Spleen (tissue), 11 donors: ENCODE measurements at regions not wholly inside any gene's neighbourhood (a gene's known extent, or its start where the extent isn't known, plus 50 kb on each side); places are given as distances from the start of the nearest gene placed in this dataset.

Source experiments
- DNase-seq: peaks from one replicate; pipeline ENCODE4 v3.0.0-alpha.2; 2020
- H3K27ac ChIP-seq, 8 donors: fragments of 200-600 bp; sonication (generic) in 7 of 8; 1 replicate in 4 of 8; 2 replicates in 4 of 8; pipeline versions ENCODE4 v1.5.0 to v1.8.0; 2016 to 2021; ENCODE audit warnings: inconsistent platforms in 4 of 8, mild to moderate bottlenecking in 4 of 8, moderate library complexity in 1 of 8
- H3K27me3 ChIP-seq, 7 donors: fragments of 200-600 bp; sonication (generic) in 6 of 7; replicated peaks in 1 of 7; 1 replicate in 4 of 7; 2 replicates in 3 of 7; pipeline versions ENCODE4 v1.5.0 to v1.8.0; 2016 to 2021; ENCODE audit warnings: inconsistent platforms in 3 of 7, mild to moderate bottlenecking in 1 of 7
- H3K36me3 ChIP-seq, 6 donors: fragments of 200-600 bp; sonication (generic) in 5 of 6; 1 replicate in 4 of 6; 2 replicates in 2 of 6; pipeline versions ENCODE4 v1.5.0 to v1.8.0; 2016 to 2021; ENCODE audit warnings: inconsistent platforms in 2 of 6
- H3K4me1 ChIP-seq, 6 donors: fragments of 200-600 bp; sonication (generic) in 5 of 6; 1 replicate in 3 of 6; 2 replicates in 3 of 6; pipeline versions ENCODE4 v1.5.0 to v1.8.0; 2016 to 2021; ENCODE audit warnings: inconsistent platforms in 3 of 6
- H3K4me3 ChIP-seq, 8 donors: fragments of 200-600 bp; sonication (generic) in 7 of 8; 1 replicate in 4 of 8; 2 replicates in 4 of 8; pipeline versions ENCODE4 v1.5.0 to v1.8.0; 2016 to 2021; ENCODE audit warnings: inconsistent platforms in 4 of 8, mild to moderate bottlenecking in 4 of 8, moderate library complexity in 2 of 8
- H3K9me3 ChIP-seq, 8 donors: fragments of 200-600 bp; sonication (generic) in 7 of 8; 1 replicate in 4 of 8; 2 replicates in 4 of 8; pipeline versions ENCODE4 v1.5.0 to v1.8.0; 2016 to 2021; ENCODE audit warnings: inconsistent platforms in 4 of 8
- POLR2A ChIP-seq, 3 donors: fragments of 450-650 bp; IDR thresholded peaks; one replicate each; pipeline ENCODE4 v1.5.1; 2017; ENCODE audit warnings: antibody characterized with exemption in 3 of 3, mild to moderate bottlenecking in 1 of 3
- POLR2AphosphoS5 ChIP-seq, 3 donors: sonication (generic); formaldehyde crosslinking; IDR thresholded peaks; one replicate each; pipeline ENCODE4 v1.5.1; 2017; ENCODE audit warnings: antibody characterized with exemption in 3 of 3
- whole genome bisulfite sequencing, 5 donors: extraction: QIAGEN DNeasy Blood & Tissue Kit in 3 of 5; methylation state at CpG; one replicate each; pipeline versions ENCODE4 v1.1.5 to v1.1.7; 2013 to 2018; 5-methylcytosine and 5-hydroxymethylcytosine counted together
- intact Hi-C: fragments of 100-400 bp; cut with DNase I; formaldehyde crosslinking; loops from one replicate; pipeline ENCODE4 v1.15.0; 2023; ENCODE audit warnings: low total_unique reads
- TF ChIP-seq, protein P1 (sequence below), 11 experiments: fragments of 200-600 bp in 7 of 11; fragments of 450-650 bp in 4 of 11; sonication (generic) in 4 of 11; IDR thresholded peaks in 8 of 11; conservative IDR thresholded peaks in 3 of 11; 1 replicate in 7 of 11; 2 replicates in 4 of 11; pipeline versions ENCODE4 v1.4.0 to v1.8.0; 2016 to 2021; ENCODE audit warnings: antibody characterized with exemption in 11 of 11, inconsistent platforms in 4 of 11, mild to moderate bottlenecking in 1 of 11
- donor health status: healthy with polysubstance abuse.
- donor health status: DM: no; HTN: no; CAD: no; lungs with moderate emphysema.
- donor health status: DM: no; HTN: no; CAD: no.
- donor health status: Bipolar disorder and iron deficiency.
- donor health status: healthy.
- donor health status: DM: no; HTN: no; CAD: no.
- donor health status: DM: yes; HTN: yes; CAD: no.

DNA sequence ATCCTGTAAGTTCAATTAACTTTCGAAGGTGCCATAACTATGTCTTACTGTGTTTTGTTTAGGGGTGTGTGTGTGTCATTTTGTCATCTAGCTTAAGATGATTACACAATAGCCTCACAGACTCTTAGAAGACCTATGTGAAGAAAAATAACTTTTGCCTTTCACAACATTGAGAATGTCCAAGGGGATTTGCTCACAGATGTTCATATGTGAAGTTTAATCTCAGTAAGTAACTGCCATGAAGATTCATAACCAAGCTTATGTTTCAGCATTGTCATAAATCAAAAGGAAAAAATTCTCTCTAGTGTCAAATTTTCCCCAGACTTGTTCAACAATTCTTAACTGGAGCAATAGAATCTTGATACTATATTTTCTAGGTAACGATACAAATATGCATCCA lies 226.1 kb upstream of the PRKD1 start:
- Histone ChIP-seq H3K4me3 (no peak overlapping the region), H3K36me3 (no peaks in the 10 kb centered on the region), H3K4me1 (no peaks in the 10 kb centered on the region), H3K27ac (no peak overlapping the region), H3K27me3 (no peaks in the 10 kb centered on the region), H3K9me3 (peaks cover 0 to 11% (median 0%) of the 10 kb centered on the region in 8 donors)
- intact Hi-C loops = no loop called here
- no peak for TF ChIP-seq POLR2AphosphoS5 (IDR thresholded peaks at IDR 0.05)
- no peak for DNase-seq
- 87 to 94% (median 90%) methylated on average over 2 of the region's 2 CpGs for WGBS, 5 donors

DNA sequence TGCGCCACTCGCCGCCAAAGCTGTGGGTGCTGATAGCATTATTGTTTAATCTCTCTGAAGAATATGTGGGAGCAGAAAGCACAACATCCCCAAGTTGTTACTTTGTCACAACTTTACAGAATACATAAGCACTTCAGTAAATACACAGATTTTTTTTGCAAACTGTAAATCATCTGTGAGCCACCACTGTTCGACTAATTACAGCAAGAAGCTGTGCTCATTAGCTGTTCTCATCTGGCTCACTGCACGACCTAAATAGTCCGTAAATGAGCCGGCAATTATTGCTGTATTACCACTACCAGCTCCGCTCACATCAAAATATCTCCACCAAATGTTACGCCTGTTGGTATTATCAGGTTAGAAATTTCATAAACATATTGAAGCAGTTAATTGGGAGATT lies 228.9 kb upstream of the PRKD1 start:
- no peak for DNase-seq
- WGBS, 5 donors = 86 to 89% (median 88%) methylated on average over 9 of the region's 9 CpGs
- TF ChIP-seq POLR2AphosphoS5 (IDR thresholded peaks at IDR 0.05) (no peak), POLR2A (IDR thresholded peaks at IDR 0.05) (no peak)
- TF ChIP-seq, protein P1, sequence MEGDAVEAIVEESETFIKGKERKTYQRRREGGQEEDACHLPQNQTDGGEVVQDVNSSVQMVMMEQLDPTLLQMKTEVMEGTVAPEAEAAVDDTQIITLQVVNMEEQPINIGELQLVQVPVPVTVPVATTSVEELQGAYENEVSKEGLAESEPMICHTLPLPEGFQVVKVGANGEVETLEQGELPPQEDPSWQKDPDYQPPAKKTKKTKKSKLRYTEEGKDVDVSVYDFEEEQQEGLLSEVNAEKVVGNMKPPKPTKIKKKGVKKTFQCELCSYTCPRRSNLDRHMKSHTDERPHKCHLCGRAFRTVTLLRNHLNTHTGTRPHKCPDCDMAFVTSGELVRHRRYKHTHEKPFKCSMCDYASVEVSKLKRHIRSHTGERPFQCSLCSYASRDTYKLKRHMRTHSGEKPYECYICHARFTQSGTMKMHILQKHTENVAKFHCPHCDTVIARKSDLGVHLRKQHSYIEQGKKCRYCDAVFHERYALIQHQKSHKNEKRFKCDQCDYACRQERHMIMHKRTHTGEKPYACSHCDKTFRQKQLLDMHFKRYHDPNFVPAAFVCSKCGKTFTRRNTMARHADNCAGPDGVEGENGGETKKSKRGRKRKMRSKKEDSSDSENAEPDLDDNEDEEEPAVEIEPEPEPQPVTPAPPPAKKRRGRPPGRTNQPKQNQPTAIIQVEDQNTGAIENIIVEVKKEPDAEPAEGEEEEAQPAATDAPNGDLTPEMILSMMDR (IDR thresholded peaks at IDR 0.05 in 8 of 11, conservative IDR thresholded peaks at IDR 0.05 in 3 of 11) = no peak
- H3K9me3 ChIP-seq = no peaks in the 10 kb centered on the region
- H3K27ac ChIP-seq = no peak overlapping the region
- no peaks in the 10 kb centered on the region for H3K4me1 ChIP-seq
- H3K36me3 ChIP-seq = no peaks in the 10 kb centered on the region
- intact Hi-C loops = no loop called here
- no peak overlapping the region for H3K4me3 ChIP-seq
- H3K27me3 ChIP-seq = no peaks in the 10 kb centered on the region

DNA sequence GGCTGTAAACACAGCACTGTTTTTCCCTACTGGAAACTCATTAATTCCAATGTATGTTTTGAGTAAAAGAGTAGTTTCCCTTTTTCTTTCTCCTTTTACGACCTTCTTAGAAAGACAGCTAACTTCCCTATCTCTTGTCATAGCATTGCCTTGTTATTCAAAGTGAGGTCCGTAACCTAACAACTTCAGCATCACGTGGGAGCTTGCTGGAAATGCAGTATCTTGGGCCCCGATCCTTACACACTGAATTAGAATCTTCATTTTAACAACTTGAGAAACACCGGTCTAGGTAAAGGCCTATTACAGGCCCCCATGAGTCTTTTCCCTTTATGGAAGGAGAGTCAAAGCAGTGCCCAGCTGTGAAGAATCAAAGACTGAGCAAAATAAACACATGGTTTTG lies 230.7 kb upstream of the PRKD1 start:
- Histone ChIP-seq H3K27ac (no peak overlapping the region), H3K27me3 (no peaks in the 10 kb centered on the region), H3K4me1 (no peaks in the 10 kb centered on the region), H3K9me3 (no peaks in the 10 kb centered on the region), H3K4me3 (no peak overlapping the region), H3K36me3 (no peaks in the 10 kb centered on the region)
- WGBS, 5 donors = 55 to 62% (median 60%) methylated on average over 5 of the region's 5 CpGs
- TF ChIP-seq POLR2A (IDR thresholded peaks at IDR 0.05) (no peak), POLR2AphosphoS5 (IDR thresholded peaks at IDR 0.05) (no peak)
- TF ChIP-seq, protein P1 (IDR thresholded peaks at IDR 0.05 in 8 of 11, conservative IDR thresholded peaks at IDR 0.05 in 3 of 11) = no peak
- DNase-seq = no peak
- intact Hi-C loops = no loop called here

DNA sequence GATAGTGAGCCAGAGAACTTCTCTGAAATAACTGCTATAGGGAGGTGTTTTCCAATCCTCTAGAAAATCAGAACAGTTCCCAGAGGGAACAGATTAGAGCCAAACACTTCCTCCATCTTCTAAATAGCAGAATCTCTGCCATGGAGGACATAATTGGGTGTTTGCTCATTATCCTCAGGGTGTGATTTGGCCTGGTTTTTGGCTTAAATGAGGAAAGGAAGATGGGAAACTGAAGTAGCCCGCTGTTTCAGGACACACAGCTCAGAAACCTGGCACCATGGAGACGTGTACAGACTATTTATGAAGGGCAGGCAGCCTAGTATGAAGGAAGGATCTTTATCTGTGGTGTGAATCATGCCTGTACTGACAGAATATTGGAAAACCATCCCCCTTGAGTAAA lies 231.7 kb upstream of the PRKD1 start:
- intact Hi-C loops = no loop called here
- no peaks in the 10 kb centered on the region for H3K9me3 ChIP-seq
- H3K36me3 ChIP-seq = no peaks in the 10 kb centered on the region
- no peak for DNase-seq
- no peaks in the 10 kb centered on the region for H3K27me3 ChIP-seq
- no peak overlapping the region for H3K4me3 ChIP-seq
- WGBS, 5 donors = 50 to 69% (median 63%) methylated on average over 2 of the region's 2 CpGs
- H3K27ac ChIP-seq = no peak overlapping the region
- H3K4me1 ChIP-seq = no peaks in the 10 kb centered on the region
- no peak for TF ChIP-seq POLR2A (IDR thresholded peaks at IDR 0.05)
- TF ChIP-seq, protein P1 (IDR thresholded peaks at IDR 0.05 in 8 of 11, conservative IDR thresholded peaks at IDR 0.05 in 3 of 11) = no peak
- no peak for TF ChIP-seq POLR2AphosphoS5 (IDR thresholded peaks at IDR 0.05)

DNA sequence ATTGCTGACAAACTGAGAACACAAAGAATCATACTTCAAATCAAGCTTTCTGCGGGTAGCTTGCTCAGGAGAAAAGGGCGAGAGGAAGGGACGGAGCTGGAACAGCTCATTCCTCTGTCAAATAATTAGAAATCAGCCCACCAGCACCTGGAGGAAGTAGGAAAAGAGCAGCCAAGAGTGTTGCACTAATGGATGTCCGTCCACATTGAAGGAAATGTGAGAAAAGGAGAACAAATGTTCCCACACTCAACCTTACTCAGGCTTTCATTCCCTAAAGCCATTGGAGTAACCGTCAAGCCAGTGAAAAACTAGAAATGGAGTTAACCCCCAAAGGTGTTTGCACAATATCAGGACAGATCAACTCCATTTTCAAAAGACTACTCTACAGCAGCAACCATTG lies 233.0 kb upstream of the PRKD1 start:
- H3K9me3 ChIP-seq = no peaks in the 10 kb centered on the region
- no peaks in the 10 kb centered on the region for H3K36me3 ChIP-seq
- no peaks in the 10 kb centered on the region for H3K4me1 ChIP-seq
- intact Hi-C loops = no loop called here
- no peaks in the 10 kb centered on the region for H3K27me3 ChIP-seq
- TF ChIP-seq POLR2AphosphoS5 (IDR thresholded peaks at IDR 0.05) (no peak), POLR2A (IDR thresholded peaks at IDR 0.05) (no peak)
- TF ChIP-seq, protein P1 (IDR thresholded peaks at IDR 0.05 in 8 of 11, conservative IDR thresholded peaks at IDR 0.05 in 3 of 11) = no peak
- WGBS, 5 donors = 70 to 86% (median 84%) methylated on average over 5 of the region's 5 CpGs
- no peak overlapping the region for H3K27ac ChIP-seq
- DNase-seq = no peak
- H3K4me3 ChIP-seq = no peak overlapping the region
